ENCODE measurements at regions not wholly inside any gene's neighbourhood (a gene's known extent, or its start where the extent isn't known, plus 50 kb on each side); places are given as distances from the start of the nearest gene placed in this dataset.

- Histone ChIP-seq H2AFZ (ENCODE audit: low read length) (no peak overlapping the region), H3K4me3 (replicated peaks in 1 of 3; ENCODE audit: insufficient read depth in 1 of 3, low read depth in 2 of 3, low read length in 3 of 3) (no peak overlapping the region), H3K36me3 (replicated peaks in 1 of 2; ENCODE audit: control insufficient read depth in 1 of 2, insufficient read depth in 2 of 2, low read length in 2 of 2) (no peaks in the 10 kb centered on the region), H3K27me3 (ENCODE audit: control insufficient read depth in 1 of 2, insufficient read depth in 2 of 2, low read length in 2 of 2) (peaks cover 0 to 1% of the 10 kb centered on the region in 2 experiments; a peak in 1 of 5 replicates), H3K27ac (ENCODE audit: extremely low read length, insufficient read depth, low read length) (no peak overlapping the region), H3K9me3 (ENCODE audit: low read length) (no peaks in the 10 kb centered on the region), H3K4me2 (ENCODE audit: low read depth, low read length) (no peak overlapping the region), H3K9ac (ENCODE audit: insufficient read depth, low read depth, low read length) (no peak overlapping the region), H3K79me2 (ENCODE audit: insufficient read depth, low read length) (no peaks in the 10 kb centered on the region), H3K4me1 (ENCODE audit: insufficient read depth, low read length) (no peaks in the 10 kb centered on the region), H4K20me1 (ENCODE audit: insufficient read depth, low read length) (no peaks in the 10 kb centered on the region)
- intact Hi-C loops (cut with micrococcal nuclease; ENCODE audit: unreplicated experiment) (no loop called here), in situ Hi-C loops (cut with HindIII; ENCODE audit: extremely low pct_ligation_motif_present, low pct_unique_long_range_greater_than_20kb) (no loop called here)
- DNase-seq (ENCODE audit: low spot score): no peak
- TF ChIP-seq DBP (CRISPR knock-in tag; IDR thresholded peaks at IDR 0.05; ENCODE audit: not compliant biosample characterization): no peak
- TF ChIP-seq SRSF9 (IDR thresholded peaks at IDR 0.05; ENCODE audit: borderline replicate concordance, insufficient read depth, low read depth, low read length, poor library complexity, severe bottlenecking): no peak
- 25% methylated on average over 3 of the region's 3 CpGs for WGBS (ENCODE audit: low lambda C conversion rate)
- ATAC-seq: no peak
- POLR2A ChIA-PET: no interaction called here
- no peak for FAIRE-seq
- CTCF ChIA-PET (ENCODE audit: low intra/inter-chr PET ratio, low total read pairs): no interaction called here
- no TSS peak for BruUV-seq (replicated peaks)
Observed at GRCh38 chr13:44293908-44294735, 79.5 kb upstream of the SERP2 start.

- no peaks in the 10 kb centered on the region for H3K36me3 ChIP-seq (replicated peaks in 1 of 2; ENCODE audit: control insufficient read depth in 1 of 2, insufficient read depth in 2 of 2, low read length in 2 of 2)
- POLR2A ChIA-PET: no interaction called here
- peaks cover 0 to 1% of the 10 kb centered on the region in 2 experiments; a peak in 1 of 5 replicates for H3K27me3 ChIP-seq (ENCODE audit: control insufficient read depth in 1 of 2, insufficient read depth in 2 of 2, low read length in 2 of 2)
- H3K9me3 ChIP-seq (ENCODE audit: low read length): no peaks in the 10 kb centered on the region
- H3K9ac ChIP-seq (ENCODE audit: insufficient read depth, low read depth, low read length): no peak overlapping the region
- in situ Hi-C loops (cut with HindIII; ENCODE audit: extremely low pct_ligation_motif_present, low pct_unique_long_range_greater_than_20kb): no loop called here
- WGBS (ENCODE audit: low lambda C conversion rate): 88% methylated on average over 1 of the region's 1 CpG
- CTCF ChIA-PET (ENCODE audit: low intra/inter-chr PET ratio, low total read pairs): no interaction called here
- intact Hi-C loops (cut with micrococcal nuclease; ENCODE audit: unreplicated experiment): no loop called here
- no peak overlapping the region for H3K4me2 ChIP-seq (ENCODE audit: low read depth, low read length)
- no peak overlapping the region for H3K4me3 ChIP-seq (replicated peaks in 1 of 3; ENCODE audit: insufficient read depth in 1 of 3, low read depth in 2 of 3, low read length in 3 of 3)
- H3K4me1 ChIP-seq (ENCODE audit: insufficient read depth, low read length): no peaks in the 10 kb centered on the region
- no TSS peak for BruUV-seq (replicated peaks)
- no peaks in the 10 kb centered on the region for H3K79me2 ChIP-seq (ENCODE audit: insufficient read depth, low read length)
- H4K20me1 ChIP-seq (ENCODE audit: insufficient read depth, low read length): no peaks in the 10 kb centered on the region
- H2AFZ ChIP-seq (ENCODE audit: low read length): no peak overlapping the region
- FAIRE-seq (no peak), ATAC-seq (no peak), DNase-seq (ENCODE audit: low spot score) (no peak)
- no peak overlapping the region for H3K27ac ChIP-seq (ENCODE audit: extremely low read length, insufficient read depth, low read length)
- TF ChIP-seq SRF (IDR thresholded peaks at IDR 0.05; ENCODE audit: low read depth, low read length): no peak
- TF ChIP-seq ZNF142 (CRISPR knock-in tag; IDR thresholded peaks at IDR 0.05): no peak
- no peak for TF ChIP-seq NR2F2 (IDR thresholded peaks at IDR 0.05; ENCODE audit: borderline replicate concordance, low read depth)
- TF ChIP-seq ZNF367 (CRISPR knock-in tag; IDR thresholded peaks at IDR 0.05; ENCODE audit: borderline replicate concordance): no peak
- TF ChIP-seq CBX2 (IDR thresholded peaks at IDR 0.05; ENCODE audit: low read depth, low read length): no peak
- no peak for TF ChIP-seq CBX2 (CRISPR knock-in tag; IDR thresholded peaks at IDR 0.05; ENCODE audit: low read depth)
- TF ChIP-seq ZNF468 (CRISPR knock-in tag; IDR thresholded peaks at IDR 0.05): no peak
- TF ChIP-seq HMG20B (CRISPR knock-in tag; conservative IDR thresholded peaks at IDR 0.05): no peak
- no peak for TF ChIP-seq ZKSCAN8 (CRISPR knock-in tag; IDR thresholded peaks at IDR 0.05; ENCODE audit: borderline replicate concordance)
- no peak for TF ChIP-seq STAG1 (CRISPR knock-in tag; IDR thresholded peaks at IDR 0.05)
Observed at GRCh38 chr13:44294876-44295275, 78.7 kb upstream of the SERP2 start.
